Caco-2 (cell line): ENCODE measurements at regions not wholly inside any gene's neighbourhood (a gene's known extent, or its start where the extent isn't known, plus 50 kb on each side); places are given as distances from the start of the nearest gene placed in this dataset.

Source experiments
- BruUV-seq: library from RNA; stranded (reverse); fragments of 400-500 nt; replicated peaks from 2 replicates; lab custom pipeline; 2021; lab: Mats Ljungman, UMichigan
- CTCF ChIA-PET: fragments of 300-600 bp; sonication (Branson Sonifier 250); formaldehyde crosslinking; loops from one replicate; lab custom pipeline; 2022; ENCODE audit warnings: antibody characterized with exemption; lab: Charles Lee
- POLR2A ChIA-PET: fragments of 300-600 bp; sonication (Branson Sonifier 250); formaldehyde crosslinking; loops from one replicate; lab custom pipeline; 2022; ENCODE audit warnings: antibody characterized with exemption; lab: Charles Lee
- DNase-seq, 2 experiments: peaks; one replicate each; pipeline versions ENCODE4 v3.0.0 to v3.0.0-alpha.2; 2020 to 2022
- H3K27me3 ChIP-seq: replicated peaks from 2 replicates; pipeline ENCODE4 v1.6.0; 2011; ENCODE audit warnings: low read length; ENCODE audit not compliant: control insufficient read depth, insufficient read depth
- H3K36me3 ChIP-seq: 2 replicates; pipeline ENCODE4 v1.5.1; 2011; ENCODE audit warnings: low read length; ENCODE audit not compliant: control insufficient read depth, insufficient read depth
- H3K4me1 ChIP-seq: fragments of 250-450 bp; sonication (Bioruptor Pico); 2 replicates; pipeline ENCODE4 v1.5.1; 2020; ENCODE audit warnings: mild to moderate bottlenecking
- H3K4me3 ChIP-seq: 2 replicates; pipeline ENCODE4 v1.5.1; 2011; ENCODE audit warnings: low read depth, mild to moderate bottlenecking, control low read depth, low read length
- H3K9me3 ChIP-seq: fragments of 250-450 bp; sonication (Bioruptor Pico); 2 replicates; pipeline ENCODE4 v1.5.1; 2020; ENCODE audit warnings: mild to moderate bottlenecking, moderate library complexity
- H3K27ac Mint-ChIP-seq: one replicate; pipeline ENCODE4 v1.8.0; 2022; ENCODE audit warnings: mixed read lengths; ENCODE audit not compliant: unreplicated experiment
- H3K27me3 Mint-ChIP-seq: one replicate; pipeline ENCODE4 v1.8.0; 2022; ENCODE audit warnings: mixed read lengths; ENCODE audit not compliant: insufficient read depth, unreplicated experiment
- H3K36me3 Mint-ChIP-seq: one replicate; pipeline ENCODE4 v1.8.0; 2022; ENCODE audit warnings: mild to moderate bottlenecking, mixed read lengths; ENCODE audit not compliant: insufficient read depth, unreplicated experiment
- H3K4me1 Mint-ChIP-seq: one replicate; pipeline ENCODE4 v1.8.0; 2022; ENCODE audit warnings: low read depth, mixed read lengths; ENCODE audit not compliant: unreplicated experiment
- H3K4me3 Mint-ChIP-seq: one replicate; pipeline ENCODE4 v1.8.0; 2022; ENCODE audit warnings: mild to moderate bottlenecking, moderate library complexity, mixed read lengths; ENCODE audit not compliant: unreplicated experiment
- H3K9me3 Mint-ChIP-seq: one replicate; pipeline ENCODE4 v1.8.0; 2022; ENCODE audit warnings: mixed read lengths; ENCODE audit not compliant: unreplicated experiment
- CTCF ChIP-seq, 2 experiments: fragments of 200-600 bp in 1 of 2; IDR thresholded peaks; 1 replicate in 1 of 2; 2 replicates in 1 of 2; pipeline versions ENCODE4 v1.5.1 to v1.8.0; 2011 to 2022; ENCODE audit warnings: antibody characterized with exemption in 1 of 2, control low read depth in 1 of 2, inconsistent platforms in 1 of 2, low read depth in 1 of 2, low read length in 1 of 2, mild to moderate bottlenecking in 1 of 2, moderate library complexity in 1 of 2; ENCODE audit not compliant: insufficient read depth in 1 of 2, severe bottlenecking in 1 of 2, unreplicated experiment in 1 of 2
- intact Hi-C: fragments of 100-400 bp; cut with micrococcal nuclease; formaldehyde crosslinking; loops from one replicate; pipeline ENCODE4 v1.10.0; 2022; ENCODE audit not compliant: unreplicated experiment

- BruUV-seq = no TSS peak
- POLR2A ChIA-PET = no interaction called here
- CTCF ChIA-PET = no interaction called here
- Histone ChIP-seq H3K4me1 (no peaks in the 10 kb centered on the region), H3K9me3 (peaks cover 4% of the 10 kb centered on the region; the same call in 1 of the 2 replicates), H3K36me3 (no peaks in the 10 kb centered on the region), H3K27me3 (no peaks in the 10 kb centered on the region; the same call in 1 of the 2 replicates), H3K4me3 (no peak overlapping the region)
- no peaks in the 10 kb centered on the region for H3K9me3 Mint-ChIP-seq
- no peak overlapping the region for H3K27ac Mint-ChIP-seq
- no peaks in the 10 kb centered on the region for H3K4me1 Mint-ChIP-seq
- DNase-seq = no peak
- TF ChIP-seq CTCF (IDR thresholded peaks at IDR 0.05; ENCODE audit: insufficient read depth in 1 of 2, low read depth in 1 of 2, low read length in 1 of 2, severe bottlenecking in 1 of 2, unreplicated experiment in 1 of 2) = no peak
- intact Hi-C loops = no loop called here
- H3K36me3 Mint-ChIP-seq = no peaks in the 10 kb centered on the region
- H3K4me3 Mint-ChIP-seq = no peak overlapping the region
- peaks cover 24% of the 10 kb centered on the region for H3K27me3 Mint-ChIP-seq
Observed at GRCh38 chr17:56648321-56648720, 54.8 kb downstream of the NOG start.

GRCh38 chr17:56648806-56649205 is 55.3 kb downstream of the NOG start:
- CTCF ChIA-PET = no interaction called here
- POLR2A ChIA-PET = no interaction called here
- intact Hi-C loops = no loop called here
- Mint-ChIP-seq H3K4me1 (no peaks in the 10 kb centered on the region), H3K4me3 (no peak overlapping the region), H3K27me3 (peaks cover 24% of the 10 kb centered on the region), H3K36me3 (no peaks in the 10 kb centered on the region), H3K27ac (no peak overlapping the region), H3K9me3 (no peaks in the 10 kb centered on the region)
- DNase-seq = no peak
- H3K9me3 ChIP-seq = peaks cover 4% of the 10 kb centered on the region; the same call in 1 of the 2 replicates
- H3K27me3 ChIP-seq = no peaks in the 10 kb centered on the region; the same call in 1 of the 2 replicates
- no peak for TF ChIP-seq CTCF (IDR thresholded peaks at IDR 0.05; ENCODE audit: insufficient read depth in 1 of 2, low read depth in 1 of 2, low read length in 1 of 2, severe bottlenecking in 1 of 2, unreplicated experiment in 1 of 2)
- H3K36me3 ChIP-seq = no peaks in the 10 kb centered on the region
- BruUV-seq = no TSS peak
- no peak overlapping the region for H3K4me3 ChIP-seq
- H3K4me1 ChIP-seq = no peaks in the 10 kb centered on the region

GRCh38 chr17:56652628-56653027 is 59.1 kb downstream of the NOG start:
- no TSS peak for BruUV-seq
- ChIA-PET CTCF (no interaction called here), POLR2A (no interaction called here)
- Histone ChIP-seq H3K4me3 (no peak overlapping the region), H3K4me1 (no peaks in the 10 kb centered on the region), H3K27me3 (no peaks in the 10 kb centered on the region), H3K36me3 (no peaks in the 10 kb centered on the region), H3K9me3 (peaks cover 4% of the 10 kb centered on the region; the same call in 1 of the 2 replicates)
- H3K4me1 Mint-ChIP-seq = no peaks in the 10 kb centered on the region
- H3K9me3 Mint-ChIP-seq = no peaks in the 10 kb centered on the region
- intact Hi-C loops = no loop called here
- no peaks in the 10 kb centered on the region for H3K36me3 Mint-ChIP-seq
- H3K27me3 Mint-ChIP-seq = peaks cover 6% of the 10 kb centered on the region
- no peak overlapping the region for H3K4me3 Mint-ChIP-seq
- H3K27ac Mint-ChIP-seq = no peak overlapping the region
- no peak for TF ChIP-seq CTCF (IDR thresholded peaks at IDR 0.05; ENCODE audit: insufficient read depth in 1 of 2, low read depth in 1 of 2, low read length in 1 of 2, severe bottlenecking in 1 of 2, unreplicated experiment in 1 of 2)
- no peak for DNase-seq
